Left forelimb (tissue), 1 donor: ENCODE measurements at regions not wholly inside any gene's neighbourhood (a gene's known extent, or its start where the extent isn't known, plus 50 kb on each side); places are given as distances from the start of the nearest gene placed in this dataset.
"Not testable (repeated sequence)": the region's sequence is repeated elsewhere in the genome, so short reads cannot be mapped to it uniquely, and the experiment has no call there.

Source experiments
- DNase-seq: peaks from one replicate; pipeline ENCODE4 v3.0.0-alpha.2; 2018; ENCODE audit warnings: low spot score

GRCh38 chr17:45646288-45646988 lies 137.7 kb upstream of the CRHR1 start:
- DNase-seq, result no peak

- no peak for DNase-seq
Measured at GRCh38 chr17:45648642-45649041, 135.5 kb upstream of the CRHR1 start.

GRCh38 chr17:45649796-45650195 lies 134.3 kb upstream of the CRHR1 start:
- DNase-seq, result no peak

GRCh38 chr17:45650561-45650960 lies 133.6 kb upstream of the CRHR1 start:
- DNase-seq, result no peak

GRCh38 chr17:45651145-45651709 lies 132.9 kb upstream of the CRHR1 start:
- no peak for DNase-seq

GRCh38 chr17:45653616-45654015 lies 130.5 kb upstream of the CRHR1 start:
- no peak for DNase-seq

- DNase-seq, result no peak
Measured at GRCh38 chr17:45656527-45657181, 127.5 kb upstream of the CRHR1 start.

- DNase-seq, result no peak
Measured at GRCh38 chr17:45660474-45660873, 123.6 kb upstream of the CRHR1 start.

- no peak for DNase-seq
Measured at GRCh38 chr17:45662432-45662831, 121.7 kb upstream of the CRHR1 start.

GRCh38 chr17:45663772-45664171 lies 120.3 kb upstream of the CRHR1 start:
- no peak for DNase-seq

GRCh38 chr17:45664921-45665320 lies 119.2 kb upstream of the CRHR1 start:
- DNase-seq, result no peak

- DNase-seq, result no peak
Measured at GRCh38 chr17:45666046-45666600, 118.0 kb upstream of the CRHR1 start.

GRCh38 chr17:45666641-45667040 lies 117.5 kb upstream of the CRHR1 start:
- no peak for DNase-seq

GRCh38 chr17:45667591-45668171 lies 116.4 kb upstream of the CRHR1 start:
- DNase-seq, result no peak

GRCh38 chr17:45668316-45668715 lies 115.8 kb upstream of the CRHR1 start:
- DNase-seq, result no peak

- DNase-seq, result no peak
Measured at GRCh38 chr17:45672301-45672700, 111.8 kb upstream of the CRHR1 start.

- no peak for DNase-seq
Measured at GRCh38 chr17:45672792-45673191, 111.3 kb upstream of the CRHR1 start.

- DNase-seq, result not testable (repeated sequence)
Measured at GRCh38 chr17:45673759-45674158, 110.4 kb upstream of the CRHR1 start.

- no peak for DNase-seq
Measured at GRCh38 chr17:45675012-45675411, 109.1 kb upstream of the CRHR1 start.

- no peak for DNase-seq
Measured at GRCh38 chr17:45675892-45676291, 108.2 kb upstream of the CRHR1 start.

GRCh38 chr17:45676695-45677094 lies 107.4 kb upstream of the CRHR1 start:
- DNase-seq, result no peak

- DNase-seq, result no peak
Measured at GRCh38 chr17:45677770-45678169, 106.3 kb upstream of the CRHR1 start.

GRCh38 chr17:45679426-45679825 lies 104.7 kb upstream of the CRHR1 start:
- no peak for DNase-seq
